Lower leg skin (tissue), 3 donors: ENCODE measurements at regions not wholly inside any gene's neighbourhood (a gene's known extent, or its start where the extent isn't known, plus 50 kb on each side); places are given as distances from the start of the nearest gene placed in this dataset.

ENCODE experiments used
- POLR2A ChIP-seq, 2 donors: fragments of 450-650 bp; IDR thresholded peaks; one replicate each; pipeline ENCODE4 v1.6.1; 2016 to 2017; ENCODE audit warnings: antibody characterized with exemption in 2 of 2, mild to moderate bottlenecking in 1 of 2, moderate library complexity in 1 of 2
- TF ChIP-seq, protein P1 (sequence below), 3 donors: fragments of 450-650 bp; IDR thresholded peaks; one replicate each; pipeline ENCODE4 v1.5.1; 2016; ENCODE audit warnings: antibody characterized with exemption in 3 of 3, mild to moderate bottlenecking in 3 of 3, moderate library complexity in 2 of 3

DNA sequence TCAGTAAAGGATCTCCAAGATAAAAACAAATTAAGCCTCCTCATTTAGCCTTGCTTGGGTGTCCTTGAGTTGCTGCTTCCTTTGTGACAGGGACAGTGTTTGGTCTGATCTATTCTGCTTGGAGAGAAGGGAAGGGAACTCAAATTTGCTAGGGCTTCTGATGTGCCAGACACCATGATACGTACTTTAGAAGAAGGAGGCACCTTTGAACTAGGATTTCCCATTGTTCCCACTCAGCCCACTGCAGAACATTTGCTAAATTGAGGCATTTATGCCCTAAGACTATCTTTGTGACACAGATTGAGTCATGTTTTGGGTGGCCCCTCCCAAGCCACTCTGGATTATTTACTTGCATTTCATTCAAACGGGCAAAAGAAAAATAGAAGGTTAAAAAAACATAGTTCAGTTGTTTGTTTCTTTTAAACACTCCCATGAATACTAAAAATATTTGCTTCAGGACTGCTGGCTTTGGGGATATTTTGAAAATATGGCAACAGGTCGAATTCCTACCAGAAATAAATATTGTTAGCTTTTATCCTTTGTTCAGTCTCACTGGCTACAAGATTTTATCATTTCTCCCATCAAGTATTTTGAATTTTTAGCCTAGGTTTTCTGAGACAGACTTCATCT, 81.9 kb upstream of the WLS start:
- TF ChIP-seq, protein P1, sequence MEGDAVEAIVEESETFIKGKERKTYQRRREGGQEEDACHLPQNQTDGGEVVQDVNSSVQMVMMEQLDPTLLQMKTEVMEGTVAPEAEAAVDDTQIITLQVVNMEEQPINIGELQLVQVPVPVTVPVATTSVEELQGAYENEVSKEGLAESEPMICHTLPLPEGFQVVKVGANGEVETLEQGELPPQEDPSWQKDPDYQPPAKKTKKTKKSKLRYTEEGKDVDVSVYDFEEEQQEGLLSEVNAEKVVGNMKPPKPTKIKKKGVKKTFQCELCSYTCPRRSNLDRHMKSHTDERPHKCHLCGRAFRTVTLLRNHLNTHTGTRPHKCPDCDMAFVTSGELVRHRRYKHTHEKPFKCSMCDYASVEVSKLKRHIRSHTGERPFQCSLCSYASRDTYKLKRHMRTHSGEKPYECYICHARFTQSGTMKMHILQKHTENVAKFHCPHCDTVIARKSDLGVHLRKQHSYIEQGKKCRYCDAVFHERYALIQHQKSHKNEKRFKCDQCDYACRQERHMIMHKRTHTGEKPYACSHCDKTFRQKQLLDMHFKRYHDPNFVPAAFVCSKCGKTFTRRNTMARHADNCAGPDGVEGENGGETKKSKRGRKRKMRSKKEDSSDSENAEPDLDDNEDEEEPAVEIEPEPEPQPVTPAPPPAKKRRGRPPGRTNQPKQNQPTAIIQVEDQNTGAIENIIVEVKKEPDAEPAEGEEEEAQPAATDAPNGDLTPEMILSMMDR (IDR thresholded peaks at IDR 0.05), result no peak
- TF ChIP-seq POLR2A (IDR thresholded peaks at IDR 0.05), result no peak
